K562 (cell line): ENCODE measurements at regions not wholly inside any gene's neighbourhood (a gene's known extent, or its start where the extent isn't known, plus 50 kb on each side); places are given as distances from the start of the nearest gene placed in this dataset.

Experiments
- ATAC-seq: fragments of 200-7000 bp; cut with Tn5 transposase; 3 replicates; pipeline ENCODE4 v1.9.1; 2020; ENCODE audit warnings: moderate library complexity
- BruUV-seq: library from RNA; stranded (reverse); fragments of 400-500 nt; replicated peaks from 2 replicates; lab custom pipeline; 2021; lab: Mats Ljungman, UMichigan
- CTCF ChIA-PET: fragments of 300-600 bp; formaldehyde crosslinking; extraction: SDS; loops from one replicate; lab custom pipeline; 2021; ENCODE audit warnings: low intra/inter-chr PET ratio; lab: Yijun Ruan, JAX
- POLR2A ChIA-PET: fragments of 300-600, 350-650 bp; sonication (Branson Sonifier 250); formaldehyde crosslinking; extraction: SDS; loops from one replicate; lab custom pipeline; 2021; ENCODE audit warnings: antibody characterized with exemption, inconsistent platforms; lab: Yijun Ruan, JAX
- DNase-seq, 4 experiments: peaks; one replicate each; pipeline versions ENCODE4 v3.0.0 to v3.0.0-alpha.2; 2011 to 2018; ENCODE audit warnings: low spot score in 3 of 4, mixed read lengths in 3 of 4; ENCODE audit errors: extremely low read depth in 1 of 4
- FAIRE-seq: peaks from 2 replicates; lab custom pipeline; 2011; peaks lifted over from hg19 to GRCh38; lab: Jason Lieb, UNC
- H2AFZ ChIP-seq: 2 replicates; pipeline ENCODE4 v1.6.0; 2011; ENCODE audit warnings: low read depth, low read length, control low read depth, inconsistent platforms
- H3K27ac ChIP-seq: fragments of 200-600 bp; 3 replicates; pipeline ENCODE4 v1.8.0; 2011; ENCODE audit warnings: low read depth, mild to moderate bottlenecking, control low read depth, inconsistent platforms, low read length, moderate library complexity, mixed read lengths; ENCODE audit errors: extremely low read depth
- H3K27me3 ChIP-seq, 2 experiments: fragments of 300-600 bp in 1 of 2; 2 replicates in 1 of 2; 3 replicates in 1 of 2; pipeline versions ENCODE4 v1.6.0 to v1.8.0; 2011; ENCODE audit warnings: inconsistent platforms in 2 of 2, low read length in 2 of 2, mild to moderate bottlenecking in 1 of 2, mixed read lengths in 1 of 2, moderate library complexity in 1 of 2; ENCODE audit not compliant: control insufficient read depth in 2 of 2, insufficient read depth in 2 of 2
- H3K36me3 ChIP-seq: fragments of 300-600 bp; 3 replicates; pipeline ENCODE4 v1.8.0; 2011; ENCODE audit warnings: mild to moderate bottlenecking, low read length, inconsistent platforms; ENCODE audit not compliant: control insufficient read depth, insufficient read depth
- H3K4me1 ChIP-seq, 2 experiments: fragments of 200-600 bp in 1 of 2; replicated peaks in 1 of 2; 2 replicates in 1 of 2; 3 replicates in 1 of 2; pipeline versions ENCODE4 v1.5.1 to v1.8.0; 2011; ENCODE audit warnings: inconsistent platforms in 2 of 2, low read length in 2 of 2, mild to moderate bottlenecking in 1 of 2, mixed read lengths in 1 of 2, moderate library complexity in 1 of 2; ENCODE audit not compliant: control insufficient read depth in 2 of 2, insufficient read depth in 2 of 2
- H3K4me2 ChIP-seq: 2 replicates; pipeline ENCODE4 v1.6.1; 2011; ENCODE audit warnings: low read length, control low read depth, inconsistent platforms, mixed read lengths; ENCODE audit not compliant: insufficient read depth
- H3K4me3 ChIP-seq: fragments of 200-600 bp; sonication (generic), shearing (Covaris generic); 2 replicates; pipeline ENCODE4 v1.5.1; 2016; ENCODE audit warnings: control low read depth, inconsistent platforms
- H3K79me2 ChIP-seq: fragments of 200-600 bp; 3 replicates; pipeline ENCODE4 v1.8.0; 2011; ENCODE audit warnings: low read length, inconsistent platforms; ENCODE audit not compliant: control insufficient read depth, insufficient read depth
- H3K9ac ChIP-seq, 2 experiments: 2 replicates each; pipeline versions ENCODE4 v1.6.0 to v1.6.1; 2011; ENCODE audit warnings: low read depth in 2 of 2, low read length in 2 of 2, control low read depth in 1 of 2, inconsistent platforms in 1 of 2, mild to moderate bottlenecking in 1 of 2, mixed read lengths in 1 of 2; ENCODE audit not compliant: insufficient read depth in 1 of 2
- H3K9me1 ChIP-seq: one replicate; pipeline ENCODE4 v1.6.0; 2011; ENCODE audit warnings: inconsistent platforms, mild to moderate bottlenecking, low read length, moderate library complexity; ENCODE audit not compliant: control insufficient read depth, insufficient read depth
- H3K9me3 ChIP-seq: replicated peaks from 2 replicates; pipeline ENCODE4 v1.5.1; 2011; ENCODE audit warnings: low read depth, low read length, inconsistent platforms; ENCODE audit not compliant: control insufficient read depth, insufficient read depth
- H4K20me1 ChIP-seq: replicated peaks from 2 replicates; pipeline ENCODE4 v1.6.1; 2011; ENCODE audit warnings: low read length, inconsistent platforms, mixed read lengths; ENCODE audit not compliant: control insufficient read depth, insufficient read depth
- ARID3B ChIP-seq: fragments of 250-450 bp; sonication (Bioruptor Pico); IDR thresholded peaks from 2 replicates; pipeline ENCODE4 v1.4.0; 2020; ENCODE audit warnings: borderline replicate concordance
- ASH1L ChIP-seq: fragments of 450-650 bp; IDR thresholded peaks from 2 replicates; pipeline ENCODE4 v1.6.1; 2018; ENCODE audit warnings: borderline replicate concordance, mild to moderate bottlenecking, low read depth; ENCODE audit not compliant: partially characterized antibody
- ELK1 ChIP-seq: sonication (generic); formaldehyde crosslinking; IDR thresholded peaks from 2 replicates; pipeline ENCODE4 v1.8.1; 2022; ENCODE audit warnings: missing genetic modification reagents
- FOXP4 ChIP-seq: sonication (generic); formaldehyde crosslinking; IDR thresholded peaks from 2 replicates; pipeline ENCODE4 v1.8.0; 2022; ENCODE audit warnings: mild to moderate bottlenecking, missing genetic modification reagents, borderline replicate concordance
- MEIS2 ChIP-seq: fragments of 450-650 bp; IDR thresholded peaks from 2 replicates; pipeline ENCODE4 v1.6.1; 2014; ENCODE audit warnings: mild to moderate bottlenecking; ENCODE audit not compliant: partially characterized antibody
- NR4A1 ChIP-seq, 2 experiments: fragments of 250-450 bp in 1 of 2; fragments of 450-650 bp in 1 of 2; sonication (Bioruptor Pico) in 1 of 2; IDR thresholded peaks; 2 replicates each; pipeline versions ENCODE4 v1.4.0 to v1.6.1; 2016 to 2020; ENCODE audit warnings: mild to moderate bottlenecking in 2 of 2, missing compliant biosample characterization in 1 of 2, missing genetic modification characterization in 1 of 2, moderate library complexity in 1 of 2
- SFPQ ChIP-seq: fragments of 200-400 bp; formaldehyde crosslinking; IDR thresholded peaks from 2 replicates; pipeline ENCODE4 v1.6.1; 2017; ENCODE audit warnings: mild to moderate bottlenecking, low read depth, low read length, moderate library complexity
- TRIM25 ChIP-seq: fragments of 450-650 bp; IDR thresholded peaks from 2 replicates; pipeline ENCODE4 v1.7.0; 2016; ENCODE audit warnings: borderline replicate concordance
- ZNF212 ChIP-seq: fragments of 450-650 bp; formaldehyde crosslinking; IDR thresholded peaks from 2 replicates; pipeline ENCODE4 v1.4.0; 2020; ENCODE audit warnings: mild to moderate bottlenecking
- WGBS: fragments of 100-300 bp; shearing (Covaris generic); methylation state at CpG from one replicate; pipeline ENCODE4 v1.1.6; 2016; ENCODE audit warnings: low coverage, mixed read lengths; ENCODE audit not compliant: insufficient coverage; ENCODE audit errors: missing lambda C conversion rate; 5-methylcytosine and 5-hydroxymethylcytosine counted together
- in situ Hi-C: fragments of 300-500 bp; cut with MboI; formaldehyde crosslinking; loops from 4 replicates; pipeline ENCODE4 v1.15.0; 2018; ENCODE audit warnings: inconsistent platforms, mixed read lengths
- intact Hi-C: fragments of 100-400 bp; cut with micrococcal nuclease; formaldehyde crosslinking; loops from 2 replicates; pipeline ENCODE4 v1.14.2; 2022

- Histone ChIP-seq H3K9ac (no peak overlapping the region), H3K4me2 (no peak overlapping the region), H3K9me3 (no peaks in the 10 kb centered on the region), H3K4me3 (no peak overlapping the region), H3K27ac (no peak overlapping the region), H3K9me1 (no peaks in the 10 kb centered on the region), H3K27me3 (peaks cover 0 to 10% of the 10 kb centered on the region in 2 experiments; a peak in 4 of 5 replicates), H3K36me3 (no peaks in the 10 kb centered on the region), H2AFZ (no peak overlapping the region), H3K79me2 (no peaks in the 10 kb centered on the region), H4K20me1 (no peaks in the 10 kb centered on the region), H3K4me1 (no peaks in the 10 kb centered on the region)
- intact Hi-C loops = no loop called here
- FAIRE-seq (no peak), ATAC-seq (no peak), DNase-seq (no peak)
- BruUV-seq = no TSS peak
- in situ Hi-C loops = no loop called here
- CTCF ChIA-PET = no interaction called here
- POLR2A ChIA-PET = no interaction called here
- 0% methylated on average over 15 of the region's 15 CpGs for WGBS
- TF ChIP-seq NR4A1 (CRISPR knock-in tag; IDR thresholded peaks at IDR 0.05) (no peak), NR4A1 (tag; IDR thresholded peaks at IDR 0.05) (no peak), ASH1L (no peak), TRIM25 (no peak), MEIS2 (no peak), FOXP4 (CRISPR knock-in tag) (no peak), ELK1 (CRISPR knock-in tag) (no peak), ARID3B (CRISPR knock-in tag) (no peak), SFPQ (no peak), ZNF212 (no peak)
Observed at GRCh38 chr4:185955826-185956543, 113.0 kb upstream of the TLR3 start.
